IMR-90 (cell line): ENCODE measurements at regions not wholly inside any gene's neighbourhood (a gene's known extent, or its start where the extent isn't known, plus 50 kb on each side); places are given as distances from the start of the nearest gene placed in this dataset.

Experiments used
- ATAC-seq: fragments of 200-7000 bp; cut with Tn5 transposase; 2 replicates; pipeline ENCODE4 v1.9.1; 2020; ENCODE audit warnings: low read depth, mild to moderate bottlenecking, moderate library complexity
- BruUV-seq: library from RNA; stranded (reverse); fragments of 400-500 nt; replicated peaks from 2 replicates; lab custom pipeline; 2021; lab: Mats Ljungman, UMichigan
- CTCF ChIA-PET: fragments of 300-600 bp; formaldehyde crosslinking; extraction: SDS; loops from one replicate; lab custom pipeline; 2021; ENCODE audit warnings: antibody characterized with exemption; lab: Yijun Ruan, JAX
- POLR2A ChIA-PET: fragments of 300-600 bp; sonication (Branson Sonifier 250); formaldehyde crosslinking; loops from one replicate; lab custom pipeline; 2022; ENCODE audit warnings: antibody characterized with exemption; ENCODE audit not compliant: unreplicated experiment; lab: Charles Lee
- DNase-seq: peaks from one replicate; pipeline ENCODE4 v3.0.0; 2013
- H2AFZ ChIP-seq: replicated peaks from 2 replicates; pipeline ENCODE3; 2013; ENCODE audit warnings: low read length, mild to moderate bottlenecking; ENCODE audit not compliant: poor library complexity
- H2AK5ac ChIP-seq: 2 replicates; pipeline ENCODE4 v1.6.1; 2013; ENCODE audit warnings: low read depth, low read length, inconsistent platforms
- H2AK9ac ChIP-seq: replicated peaks from 2 replicates; pipeline ENCODE3; 2013; ENCODE audit warnings: mild to moderate bottlenecking, low read depth, low read length, moderate library complexity; ENCODE audit not compliant: poor library complexity
- H2BK120ac ChIP-seq: 2 replicates; pipeline ENCODE4 v1.6.1; 2013; ENCODE audit warnings: low read depth, low read length, inconsistent platforms
- H2BK15ac ChIP-seq: 3 replicates; pipeline ENCODE4 v1.6.1; 2013; ENCODE audit warnings: low read depth, low read length, inconsistent platforms
- H2BK20ac ChIP-seq: 2 replicates; pipeline ENCODE4 v1.6.1; 2013; ENCODE audit warnings: low read depth, mild to moderate bottlenecking, inconsistent platforms, low read length, moderate library complexity
- H2BK5ac ChIP-seq: 2 replicates; pipeline ENCODE4 v1.6.1; 2013; ENCODE audit warnings: mild to moderate bottlenecking, low read depth, low read length, inconsistent platforms; ENCODE audit not compliant: poor library complexity, severe bottlenecking
- H3K14ac ChIP-seq: replicated peaks from 2 replicates; pipeline ENCODE4 v1.6.1; 2013; ENCODE audit warnings: low read depth, low read length, inconsistent platforms
- H3K18ac ChIP-seq: 2 replicates; pipeline ENCODE4 v1.6.1; 2013; ENCODE audit warnings: low read depth, low read length, control low read depth
- H3K23ac ChIP-seq: 2 replicates; pipeline ENCODE4 v1.6.1; 2013; ENCODE audit warnings: low read depth, low read length, inconsistent platforms
- H3K27ac ChIP-seq: 2 replicates; pipeline ENCODE4 v1.5.1; 2013; ENCODE audit warnings: mild to moderate bottlenecking, control low read depth, low read length; ENCODE audit not compliant: insufficient read depth
- H3K27me3 ChIP-seq: 2 replicates; pipeline ENCODE4 v1.6.1; 2013; ENCODE audit warnings: low read length; ENCODE audit not compliant: control insufficient read depth, insufficient read depth
- H3K36me3 ChIP-seq: 2 replicates; pipeline ENCODE4 v1.6.1; 2013; ENCODE audit warnings: low read length, mixed read lengths; ENCODE audit not compliant: control insufficient read depth, insufficient read depth
- H3K4ac ChIP-seq: 2 replicates; pipeline ENCODE4 v1.6.1; 2013; ENCODE audit warnings: low read depth, low read length, inconsistent platforms
- H3K4me1 ChIP-seq: 2 replicates; pipeline ENCODE4 v1.6.1; 2013; ENCODE audit warnings: low read length, mixed read lengths; ENCODE audit not compliant: control insufficient read depth, insufficient read depth
- H3K4me2 ChIP-seq: 2 replicates; pipeline ENCODE4 v1.6.1; 2013; ENCODE audit warnings: low read depth, mild to moderate bottlenecking, control low read depth, low read length, moderate library complexity
- H3K4me3 ChIP-seq: 2 replicates; pipeline ENCODE4 v1.5.1; 2013; ENCODE audit warnings: low read depth, mild to moderate bottlenecking, control low read depth, low read length, moderate library complexity; ENCODE audit not compliant: insufficient read depth
- H3K56ac ChIP-seq: 2 replicates; pipeline ENCODE4 v1.6.1; 2013; ENCODE audit warnings: low read length, inconsistent platforms; ENCODE audit not compliant: insufficient read depth; ENCODE audit errors: extremely low read depth
- H3K79me1 ChIP-seq, 2 experiments: 2 replicates each; pipeline ENCODE4 v1.6.1; 2013; ENCODE audit warnings: low read length in 2 of 2, inconsistent platforms in 1 of 2, low read depth in 1 of 2
- H3K9ac ChIP-seq: 2 replicates; pipeline ENCODE4 v1.6.1; 2013; ENCODE audit warnings: low read depth, low read length, control low read depth
- H3K9me1 ChIP-seq: 2 replicates; pipeline ENCODE4 v1.6.1; 2013; ENCODE audit warnings: low read length, inconsistent platforms; ENCODE audit not compliant: insufficient read depth
- H3K9me3 ChIP-seq: 2 replicates; pipeline ENCODE4 v1.6.1; 2013; ENCODE audit warnings: low read length; ENCODE audit not compliant: control insufficient read depth, insufficient read depth
- H4K20me1 ChIP-seq: 2 replicates; pipeline ENCODE4 v1.6.1; 2013; ENCODE audit warnings: low read length, inconsistent platforms; ENCODE audit not compliant: insufficient read depth
- H4K5ac ChIP-seq: 2 replicates; pipeline ENCODE4 v1.6.1; 2013; ENCODE audit warnings: mild to moderate bottlenecking, low read depth, low read length, control low read depth
- H4K8ac ChIP-seq, 2 experiments: 2 replicates each; pipeline ENCODE4 v1.6.1; 2013; ENCODE audit warnings: low read depth in 2 of 2, low read length in 2 of 2, control low read depth in 1 of 2, inconsistent platforms in 1 of 2
- H4K91ac ChIP-seq: 2 replicates; pipeline ENCODE4 v1.6.1; 2013; ENCODE audit warnings: low read depth, low read length, inconsistent platforms; ENCODE audit not compliant: insufficient read depth
- CHD1 ChIP-seq: IDR thresholded peaks from 2 replicates; pipeline ENCODE4 v1.6.1; 2012; ENCODE audit warnings: low read depth, low read length, improper control_type of control experiment
- dilution Hi-C: fragments of 300-500 bp; cut with HindIII; formaldehyde crosslinking; loops from one replicate; pipeline ENCODE4 v1.14.3; 2018; ENCODE audit warnings: low sequenced_read_pairs; ENCODE audit not compliant: unreplicated experiment
- in situ Hi-C: fragments of 300-500 bp; cut with MboI; formaldehyde crosslinking; loops from 3 replicates; pipeline ENCODE4 v1.14.3; 2019; ENCODE audit warnings: low sequenced_read_pairs, inconsistent platforms, mixed read lengths
- intact Hi-C: fragments of 100-400 bp; cut with micrococcal nuclease; formaldehyde crosslinking; loops from 2 replicates; pipeline ENCODE4 v1.10.0; 2022
- TF ChIP-seq, protein P1 (sequence below): fragments of 150-350 bp; IDR thresholded peaks from 2 replicates; pipeline ENCODE4 v1.6.1; 2017; ENCODE audit warnings: mild to moderate bottlenecking, antibody characterized with exemption, low read length, low read depth

DNA sequence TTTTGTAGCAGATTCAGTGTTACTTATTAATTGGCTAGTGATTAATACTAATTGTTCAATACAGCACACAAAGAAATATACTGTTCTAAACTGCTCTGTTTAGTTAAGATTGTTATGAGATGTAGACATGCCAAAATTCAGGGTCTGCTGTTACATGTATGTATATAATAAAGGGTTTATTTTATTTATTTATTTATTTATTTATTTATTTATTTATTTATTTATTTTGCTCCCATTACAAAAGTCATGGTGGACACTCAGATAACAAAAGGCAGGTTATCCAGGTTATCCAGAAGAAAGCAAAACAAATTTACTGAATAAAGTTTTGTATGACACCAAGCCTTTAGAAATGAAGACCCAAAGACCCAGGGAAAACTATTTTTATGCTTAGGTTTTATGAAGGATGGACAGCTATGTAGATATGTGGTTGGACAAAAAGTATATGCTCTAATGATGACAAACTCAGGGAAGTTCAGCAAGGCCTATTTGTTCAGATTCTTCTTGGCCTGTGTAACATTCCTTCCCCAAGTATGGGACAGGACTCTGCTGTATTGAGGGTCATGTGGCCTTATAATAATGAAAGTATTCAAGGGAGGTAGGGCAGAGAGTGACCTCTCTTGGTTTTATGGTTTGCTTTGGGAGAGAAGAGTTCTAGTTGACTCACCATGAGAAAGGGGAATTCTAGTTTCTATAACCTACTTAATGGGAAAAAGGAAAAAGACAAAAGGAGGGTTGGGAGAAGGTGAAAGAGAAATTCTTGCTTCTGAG is 1056.8 kb downstream of the ROBO2 start:
- H2BK5ac ChIP-seq = no peak overlapping the region
- no peaks in the 10 kb centered on the region for H3K79me1 ChIP-seq
- DNase-seq (peak; percentile 72), ATAC-seq (peak; percentile 24; the same call in 1 of the 2 replicates)
- H2AFZ ChIP-seq = no peak overlapping the region
- H2BK120ac ChIP-seq = no peak overlapping the region
- H3K18ac ChIP-seq = no peak overlapping the region
- no peak overlapping the region for H3K23ac ChIP-seq
- H3K4me3 ChIP-seq = no peak overlapping the region
- no peak overlapping the region for H4K8ac ChIP-seq
- no peak overlapping the region for H3K56ac ChIP-seq
- no peak overlapping the region for H4K91ac ChIP-seq
- no peak overlapping the region for H3K9ac ChIP-seq
- dilution Hi-C loops = no loop called here
- H3K4me2 ChIP-seq = no peak overlapping the region
- no peak overlapping the region for H3K14ac ChIP-seq
- intact Hi-C loops = no loop called here
- in situ Hi-C loops = no loop called here
- no peak overlapping the region for H2BK15ac ChIP-seq
- TF ChIP-seq CHD1 = no peak
- TF ChIP-seq, protein P1, sequence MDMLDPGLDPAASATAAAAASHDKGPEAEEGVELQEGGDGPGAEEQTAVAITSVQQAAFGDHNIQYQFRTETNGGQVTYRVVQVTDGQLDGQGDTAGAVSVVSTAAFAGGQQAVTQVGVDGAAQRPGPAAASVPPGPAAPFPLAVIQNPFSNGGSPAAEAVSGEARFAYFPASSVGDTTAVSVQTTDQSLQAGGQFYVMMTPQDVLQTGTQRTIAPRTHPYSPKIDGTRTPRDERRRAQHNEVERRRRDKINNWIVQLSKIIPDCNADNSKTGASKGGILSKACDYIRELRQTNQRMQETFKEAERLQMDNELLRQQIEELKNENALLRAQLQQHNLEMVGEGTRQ = peak; percentile 22; the same call in 1 of the 2 replicates
- H3K4me1 ChIP-seq = peaks cover 2% of the 10 kb centered on the region; the same call in 1 of the 2 replicates
- no peak overlapping the region for H2AK9ac ChIP-seq
- ChIA-PET CTCF (no interaction called here), POLR2A (no interaction called here)
- no peaks in the 10 kb centered on the region for H3K9me1 ChIP-seq
- no peak overlapping the region for H2AK5ac ChIP-seq
- no peak overlapping the region for H3K27ac ChIP-seq
- H3K9me3 ChIP-seq = no peaks in the 10 kb centered on the region
- H4K5ac ChIP-seq = no peak overlapping the region
- H3K4ac ChIP-seq = no peak overlapping the region
- H3K27me3 ChIP-seq = no peaks in the 10 kb centered on the region
- no peak overlapping the region for H2BK20ac ChIP-seq
- BruUV-seq = no TSS peak
- H3K36me3 ChIP-seq = no peaks in the 10 kb centered on the region
- H4K20me1 ChIP-seq = no peaks in the 10 kb centered on the region
